AG09319 (cell line): ENCODE measurements at regions not wholly inside any gene's neighbourhood (a gene's known extent, or its start where the extent isn't known, plus 50 kb on each side); places are given as distances from the start of the nearest gene placed in this dataset.

Experiments used
- DNase-seq: peaks from one replicate; pipeline ENCODE4 v3.0.0-alpha.2; 2010; ENCODE audit warnings: low read depth; ENCODE audit errors: extremely low read depth
- CTCF ChIP-seq: IDR thresholded peaks from 2 replicates; pipeline ENCODE4 v1.5.1; 2011; ENCODE audit warnings: low read depth, mild to moderate bottlenecking, inconsistent platforms, low read length, moderate library complexity

DNA sequence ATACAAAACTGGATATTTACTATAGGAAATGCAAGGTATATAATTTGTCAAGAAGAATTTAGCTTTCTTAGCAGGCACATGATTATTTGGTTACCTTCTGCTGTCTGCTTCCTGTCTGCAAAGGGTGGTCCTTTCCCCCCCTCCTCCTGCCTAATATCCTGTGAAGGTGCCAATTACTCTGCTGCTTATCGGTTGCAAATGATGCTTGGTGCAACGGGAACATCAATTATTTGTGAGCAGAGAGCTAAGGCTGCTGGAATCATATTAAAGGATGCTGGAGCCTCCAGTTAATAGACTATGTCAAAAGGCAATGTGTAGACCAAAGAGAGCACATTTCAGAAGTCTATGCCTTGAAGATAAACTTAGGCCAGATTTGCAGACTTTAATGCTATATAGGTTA is 443.7 kb upstream of the ONECUT1 start:
- no peak for TF ChIP-seq CTCF
- no peak for DNase-seq

DNA sequence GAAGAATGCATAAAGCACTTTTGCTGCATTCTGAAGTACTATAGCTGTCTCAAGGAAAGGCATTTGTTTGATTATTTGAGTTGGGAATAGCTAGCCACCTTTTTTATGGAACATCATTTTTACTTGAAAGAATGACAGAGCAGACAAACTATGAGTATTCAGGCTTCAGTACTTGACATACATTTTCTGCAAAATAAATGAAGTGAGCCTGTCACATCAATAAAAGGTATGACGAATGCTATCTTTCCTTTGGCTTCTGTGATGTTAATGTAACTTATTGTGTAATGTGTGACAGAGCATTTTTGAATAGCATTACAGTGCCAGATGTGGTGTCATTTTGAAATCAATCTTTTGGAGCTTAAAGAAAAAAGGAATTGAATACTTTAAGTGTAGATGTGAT is 440.3 kb upstream of the ONECUT1 start:
- TF ChIP-seq CTCF: no peak
- DNase-seq: no peak

GRCh38 chr15:53226559-53226958 is 436.4 kb upstream of the ONECUT1 start:
- DNase-seq: no peak
- TF ChIP-seq CTCF: no peak

DNA sequence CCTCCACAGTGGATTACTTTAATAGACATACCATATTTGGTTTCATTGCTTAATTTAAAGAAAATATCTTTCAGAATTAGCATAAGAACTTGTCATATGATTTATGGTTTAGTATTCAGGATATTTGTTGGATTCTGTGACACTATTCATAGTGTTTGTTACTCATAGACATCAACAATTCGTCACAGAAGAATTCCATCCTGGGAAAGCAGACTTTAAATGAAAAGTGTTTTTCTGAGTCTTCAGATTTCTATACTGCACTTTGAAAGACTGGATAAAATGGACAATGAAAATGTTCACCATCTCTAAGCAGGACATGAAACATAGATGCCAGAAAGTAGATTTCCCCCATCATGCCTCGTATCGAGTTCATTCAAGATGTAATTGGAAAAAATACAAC is 435.6 kb upstream of the ONECUT1 start:
- DNase-seq: no peak
- no peak for TF ChIP-seq CTCF

- no peak for TF ChIP-seq CTCF
- DNase-seq: no peak
Observed at GRCh38 chr15:53224371-53224770, 434.2 kb upstream of the ONECUT1 start.

DNA sequence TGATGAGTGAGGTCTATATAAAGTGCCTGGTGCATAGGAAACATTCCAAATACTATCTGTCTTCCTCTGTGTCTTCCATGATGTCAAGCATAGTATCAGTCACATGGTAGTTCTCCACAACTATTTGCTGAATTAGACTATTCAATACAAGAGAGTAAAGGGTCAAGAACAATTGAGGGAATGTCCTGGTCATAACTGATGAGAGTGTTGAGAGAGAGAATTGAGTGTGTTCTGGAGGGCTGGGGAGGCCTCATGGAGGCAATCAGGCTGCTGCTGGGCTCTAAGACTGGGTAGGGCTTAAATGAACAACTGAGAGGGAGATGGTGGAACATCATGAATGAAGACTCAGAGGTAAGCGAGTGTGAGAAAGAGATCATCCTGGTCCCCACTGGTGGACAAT is 433.7 kb upstream of the ONECUT1 start:
- DNase-seq: no peak
- TF ChIP-seq CTCF: no peak

DNA sequence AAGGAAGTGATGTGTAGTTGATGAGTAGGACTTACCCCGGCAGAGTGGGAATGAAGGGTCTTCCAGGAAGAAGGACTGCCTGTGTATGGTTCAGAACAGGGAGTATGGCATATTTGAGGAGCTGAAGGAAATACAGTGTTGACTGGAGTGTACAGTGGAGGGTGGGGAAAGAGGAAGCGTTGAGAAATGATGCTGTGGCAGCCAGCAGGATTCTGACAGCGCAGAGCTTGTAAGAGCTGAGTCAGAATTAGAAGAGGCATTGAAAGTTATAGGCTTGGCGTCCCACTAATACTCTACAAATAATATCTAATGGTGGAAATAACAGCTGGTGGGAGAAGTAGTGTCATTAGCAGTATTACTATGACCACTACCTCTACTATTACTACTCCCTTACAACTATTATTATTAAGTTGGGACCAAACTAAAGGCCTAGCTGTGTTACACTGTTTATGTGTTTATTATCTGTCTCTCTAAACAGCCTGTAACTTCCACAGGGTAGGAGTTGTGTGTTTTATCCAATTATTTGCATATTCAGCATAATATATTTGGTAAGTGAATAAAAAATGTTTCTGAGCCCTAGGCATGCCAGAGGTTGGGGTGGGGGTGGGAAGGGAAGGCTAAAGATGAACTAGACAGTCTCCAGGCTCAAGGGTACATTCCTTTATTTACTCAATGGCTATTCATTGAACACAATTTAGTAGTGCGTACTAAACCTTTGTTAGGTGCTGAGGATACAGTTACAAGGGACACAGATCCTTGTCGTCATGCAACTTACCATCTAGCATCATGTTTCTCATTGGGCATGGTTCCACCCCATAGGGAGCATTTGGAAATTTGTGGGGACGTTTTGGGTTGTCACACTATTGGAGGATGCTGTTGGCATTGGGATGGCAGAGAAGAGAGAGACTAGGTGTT is 428.8 kb upstream of the ONECUT1 start:
- DNase-seq: no peak
- TF ChIP-seq CTCF: no peak
